ENCODE measurements at regions not wholly inside any gene's neighbourhood (a gene's known extent, or its start where the extent isn't known, plus 50 kb on each side); places are given as distances from the start of the nearest gene placed in this dataset.

- no peak for TF ChIP-seq CTCF (IDR thresholded peaks at IDR 0.05; ENCODE audit: low read depth, low read length)
- TF ChIP-seq EZH2phosphoT487 (IDR thresholded peaks at IDR 0.05; ENCODE audit: low read depth): no peak
Observed at GRCh38 chr2:167697948-167698347, 549.4 kb downstream of the STK39 start.

All from OCI-LY3 (cell line).